HG02798 (cell line): ENCODE measurements at regions not wholly inside any gene's neighbourhood (a gene's known extent, or its start where the extent isn't known, plus 50 kb on each side); places are given as distances from the start of the nearest gene placed in this dataset.
"Not testable (repeated sequence)": the region's sequence is repeated elsewhere in the genome, so short reads cannot be mapped to it uniquely, and the experiment has no call there.

ENCODE experiments used
- ATAC-seq: cut with Tn5 transposase; IDR thresholded peaks from one replicate; pipeline ENCODE4 v1.9.1; 2021; ENCODE audit warnings: mild to moderate bottlenecking; ENCODE audit not compliant: unreplicated experiment, poor library complexity

DNA sequence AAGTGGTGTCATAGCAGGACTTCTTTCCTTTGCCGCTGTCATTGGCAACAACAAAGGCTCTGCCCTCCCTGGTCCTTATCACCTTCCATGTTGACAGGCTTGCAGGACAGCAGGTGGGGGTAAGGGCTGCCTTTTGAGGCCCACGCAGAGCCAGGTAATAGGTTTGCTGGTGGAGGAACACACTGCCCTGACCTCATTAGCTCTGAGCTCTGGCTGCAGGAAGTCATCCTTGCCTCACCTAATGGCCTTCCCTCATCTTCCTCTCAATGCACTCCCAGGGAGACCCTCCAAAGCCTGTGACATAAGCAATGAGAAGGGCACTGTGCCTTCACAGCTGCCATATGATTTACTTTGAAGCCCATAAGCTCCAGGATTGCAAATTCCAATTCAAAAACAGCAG is 1205.2 kb upstream of the AUTS2 start:
- no peak for ATAC-seq

DNA sequence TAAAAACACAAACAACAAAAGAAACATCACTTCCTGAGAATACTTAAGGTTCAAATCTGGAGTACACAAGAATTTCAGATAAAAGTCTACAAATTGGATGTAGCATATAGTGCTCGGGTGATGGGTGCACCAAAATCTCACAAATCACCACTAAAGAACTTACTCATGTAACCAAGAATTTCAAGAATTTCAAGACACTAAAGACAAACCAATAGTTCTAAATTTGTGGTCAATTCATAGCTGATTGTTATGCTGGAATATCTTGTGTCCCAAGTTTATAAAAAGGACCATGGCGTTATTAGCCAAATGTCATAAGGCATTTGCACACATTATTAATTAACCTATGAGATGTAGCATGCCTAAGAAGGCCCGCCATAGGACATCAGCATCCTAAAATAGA is 1204.1 kb upstream of the AUTS2 start:
- ATAC-seq: no peak

DNA sequence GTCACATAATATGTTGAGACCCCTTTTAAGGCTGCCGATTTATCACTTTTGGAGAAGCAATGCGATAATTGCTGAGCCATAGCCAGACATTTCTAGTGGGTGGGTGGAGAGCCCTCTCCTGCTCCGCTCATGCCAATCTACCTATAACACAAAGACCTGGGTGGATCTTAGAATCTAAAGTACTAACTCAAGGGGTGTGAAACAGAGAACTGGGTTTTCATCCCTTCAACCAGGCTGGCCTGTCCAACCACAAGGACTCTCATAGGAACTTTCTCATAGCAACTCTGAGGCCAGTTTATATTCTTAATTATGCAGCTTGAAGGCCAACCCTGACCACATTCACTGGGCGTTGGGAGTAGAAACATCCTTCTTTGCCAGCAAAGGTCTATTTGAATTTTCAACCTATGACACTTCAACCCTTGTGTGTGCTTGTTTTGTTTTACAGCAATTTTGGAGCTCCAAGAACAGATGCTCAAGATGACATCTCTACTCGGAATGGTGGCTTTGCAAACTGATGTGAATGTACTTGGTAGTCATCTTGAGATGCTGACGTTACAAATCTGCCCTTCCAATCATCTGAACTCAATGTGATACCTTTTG is 1198.2 kb upstream of the AUTS2 start:
- no peak for ATAC-seq

DNA sequence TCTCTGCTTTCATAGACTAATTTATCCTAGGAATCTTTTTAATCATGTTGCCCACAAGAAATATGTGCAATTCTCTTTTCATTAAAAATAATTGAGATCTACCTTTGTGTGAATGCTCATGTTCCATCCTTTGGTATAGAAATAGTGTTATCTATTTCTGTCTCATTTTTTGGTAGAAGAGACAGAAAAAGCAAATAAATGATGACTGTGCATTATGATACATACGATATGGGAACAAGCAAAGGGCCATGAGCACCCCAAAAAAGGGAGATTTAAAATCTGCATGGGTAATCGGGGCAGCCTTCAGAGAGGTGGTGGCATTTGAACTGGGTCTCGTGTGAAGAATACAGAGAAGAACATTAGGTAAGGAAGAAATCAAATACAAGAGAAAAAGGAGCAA is 1197.5 kb upstream of the AUTS2 start:
- no peak for ATAC-seq

DNA sequence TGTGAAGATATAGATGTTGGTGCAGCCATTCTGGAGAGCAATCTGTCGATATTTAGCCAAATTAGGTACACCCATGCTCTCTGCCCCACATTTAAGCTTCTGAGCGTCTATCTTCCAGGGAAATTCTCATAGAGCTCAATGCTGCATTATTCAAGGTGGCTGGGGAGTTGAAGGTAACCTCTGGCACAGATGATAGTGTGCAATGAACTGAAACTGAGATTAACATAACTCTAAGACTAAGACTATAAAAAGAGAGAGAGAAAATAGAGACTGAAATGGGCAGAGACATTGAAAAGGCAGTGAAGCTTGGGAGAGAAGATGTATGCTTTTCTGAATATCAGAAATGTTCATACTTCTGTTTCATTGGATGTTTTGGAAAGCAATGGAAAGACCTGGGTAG is 1197.0 kb upstream of the AUTS2 start:
- ATAC-seq: no peak

DNA sequence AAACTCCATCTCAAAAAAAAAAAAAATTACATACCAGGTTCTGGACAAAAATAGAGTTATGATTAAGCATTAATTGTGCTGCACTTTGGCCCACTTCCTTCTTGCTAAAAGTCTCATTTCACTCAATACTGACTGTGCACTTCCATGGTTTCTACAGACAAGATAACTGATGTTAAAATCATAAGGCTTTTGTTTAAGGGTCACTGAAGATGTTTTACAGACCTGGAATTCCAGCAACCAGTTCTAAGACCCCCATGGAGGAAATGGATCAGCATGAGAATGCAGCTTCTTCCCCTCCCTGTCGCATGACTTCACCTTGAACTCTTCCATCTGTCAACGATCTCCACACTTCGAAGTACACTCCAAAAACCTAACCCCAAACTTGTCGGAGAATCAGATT is 1191.8 kb upstream of the AUTS2 start:
- ATAC-seq: no peak

DNA sequence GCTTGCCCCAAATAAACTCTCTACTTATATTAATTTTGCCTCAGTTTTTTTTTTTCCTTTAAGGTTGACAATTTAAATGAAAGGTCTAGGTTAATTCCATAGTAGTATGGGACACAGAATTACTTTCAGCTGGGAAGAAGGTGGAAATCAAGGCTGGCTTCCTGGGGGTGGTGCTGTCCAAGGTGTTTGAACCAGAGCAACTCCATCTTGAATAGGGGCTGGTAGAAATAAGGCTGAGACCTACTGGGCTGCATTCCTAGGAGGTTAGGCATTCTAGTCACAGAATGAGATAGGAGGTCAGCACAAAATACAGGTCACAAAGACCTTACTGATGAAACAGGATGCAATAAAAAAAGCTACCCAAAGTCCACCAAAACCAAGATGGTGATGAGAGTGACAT is 1190.8 kb upstream of the AUTS2 start:
- no peak for ATAC-seq

DNA sequence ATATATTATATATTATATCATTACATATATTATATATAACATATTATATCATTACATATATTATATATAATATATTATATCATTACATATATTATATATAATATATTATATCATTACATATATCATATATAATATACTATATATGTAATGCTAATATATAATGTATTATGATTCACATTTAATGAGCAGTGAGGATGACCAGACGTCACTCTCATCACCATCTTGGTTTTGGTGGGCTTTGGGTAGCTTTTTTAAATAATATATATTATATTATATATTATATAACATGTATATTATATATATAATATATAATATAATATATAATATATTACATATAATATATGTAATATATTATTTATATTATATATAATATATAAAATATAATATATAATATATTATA is 1189.4 kb upstream of the AUTS2 start:
- no peak for ATAC-seq

DNA sequence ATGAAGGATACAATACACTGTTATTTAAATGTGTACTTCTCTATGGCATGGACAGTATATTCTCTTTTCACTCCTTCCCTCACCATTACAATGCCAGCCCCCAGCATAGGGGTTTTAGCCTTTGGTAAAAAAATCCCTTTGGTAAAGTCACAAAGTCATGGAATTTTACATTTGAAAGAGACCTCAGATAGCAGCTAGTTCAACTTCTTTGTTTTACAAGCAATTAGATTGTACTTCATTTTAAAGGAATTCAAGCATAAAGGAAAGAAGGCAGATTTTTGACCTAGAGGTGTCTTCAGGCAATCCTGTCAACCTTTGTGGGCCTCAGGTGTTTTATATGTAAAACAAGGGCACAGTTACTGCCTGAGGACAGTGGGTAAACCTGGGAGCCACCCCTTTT is 1188.4 kb upstream of the AUTS2 start:
- ATAC-seq: no peak

DNA sequence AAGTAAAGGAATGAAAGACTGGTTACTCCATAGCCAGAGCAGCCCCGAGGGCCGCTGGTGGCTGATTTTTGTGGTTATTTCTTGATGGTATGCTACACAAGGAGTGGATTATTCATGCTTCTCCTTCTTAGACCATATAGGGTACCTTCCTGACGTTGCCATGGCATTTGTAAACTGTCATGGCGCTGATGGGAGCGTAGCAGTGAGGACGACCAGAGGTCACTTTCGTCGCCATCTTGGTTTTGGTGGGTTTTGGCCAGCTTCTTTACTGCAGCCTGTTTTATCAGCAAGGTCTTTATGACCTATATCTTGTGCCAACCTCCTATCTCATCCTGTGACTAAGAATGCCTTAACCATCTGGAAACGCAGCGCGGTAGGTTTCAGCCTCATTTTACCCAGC is 1187.6 kb upstream of the AUTS2 start:
- not testable (repeated sequence) for ATAC-seq

DNA sequence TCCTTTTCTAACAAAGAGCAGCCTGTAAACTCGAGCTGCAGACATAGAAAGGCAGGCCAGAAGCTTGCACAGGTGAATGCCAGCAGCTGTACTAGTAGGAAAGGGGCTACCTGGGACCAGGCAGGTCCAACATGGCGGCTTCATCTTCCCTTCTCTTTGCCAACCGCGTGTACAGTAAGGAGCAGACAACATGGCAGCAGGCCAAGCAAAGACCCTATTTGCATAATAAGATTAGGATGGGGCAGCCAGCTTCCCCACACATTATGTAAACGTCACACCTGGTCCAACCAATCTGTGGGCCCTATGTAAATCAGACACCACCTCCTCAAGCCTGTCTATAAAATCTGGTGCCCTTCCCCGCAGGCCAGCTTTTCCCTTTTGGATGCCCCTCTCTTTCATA is 1186.5 kb upstream of the AUTS2 start:
- no peak for ATAC-seq

DNA sequence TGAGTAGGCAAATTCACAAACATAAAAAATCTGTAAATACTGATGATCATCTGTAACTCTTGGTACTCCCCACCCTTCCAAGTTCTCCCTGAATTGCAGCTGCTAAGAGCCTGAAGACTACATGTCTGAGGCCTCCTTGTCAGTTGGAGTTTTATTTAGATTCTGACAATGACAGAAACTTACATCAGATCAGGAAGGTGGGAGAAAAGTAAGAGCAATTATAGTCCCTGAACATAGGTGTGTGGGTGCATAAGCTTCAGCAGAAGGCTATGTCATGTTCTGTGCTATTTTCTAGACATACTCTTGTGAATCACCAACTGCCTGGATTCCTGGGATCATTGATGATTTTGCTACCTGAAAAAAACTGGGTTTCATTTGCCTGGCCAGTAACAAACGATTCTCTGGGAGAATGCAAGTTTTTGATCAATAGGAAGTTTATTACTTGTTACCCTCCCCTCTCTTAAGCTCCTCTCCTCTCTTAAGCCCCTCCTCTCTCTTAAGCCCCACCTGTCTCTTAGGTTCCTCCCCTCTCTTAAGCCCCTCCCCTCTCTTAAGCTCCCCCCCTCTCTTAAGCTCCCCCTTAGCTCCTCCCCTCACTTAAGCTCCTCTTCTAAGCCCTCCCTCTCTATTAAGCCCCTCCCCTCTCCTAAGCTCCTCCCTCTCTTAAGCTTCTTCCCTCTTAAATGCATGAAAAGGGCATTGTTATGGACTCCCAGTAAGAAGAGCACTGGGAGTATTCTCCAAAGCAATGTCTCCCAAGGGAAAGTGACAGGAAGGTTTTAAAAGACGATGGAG is 1183.4 kb upstream of the AUTS2 start:
- no peak for ATAC-seq

DNA sequence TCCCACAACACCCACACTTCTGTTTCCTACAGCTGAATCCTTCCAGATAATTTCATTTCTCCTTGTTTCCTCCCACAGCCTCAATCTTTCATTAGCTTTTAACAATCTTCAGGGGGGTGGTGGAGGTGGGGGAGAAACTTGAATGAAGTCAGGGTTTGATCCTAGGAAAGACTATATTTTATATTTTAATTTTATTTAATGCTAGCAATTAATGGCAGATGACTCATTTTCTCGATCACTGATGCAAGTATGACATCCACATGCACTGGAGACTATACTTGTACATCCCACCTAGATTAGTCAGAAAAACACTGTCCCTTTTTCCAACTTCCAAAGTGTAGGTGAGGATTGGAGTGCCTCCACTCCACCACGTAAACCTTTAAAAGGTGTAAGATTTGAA is 1181.3 kb upstream of the AUTS2 start:
- ATAC-seq: no peak

DNA sequence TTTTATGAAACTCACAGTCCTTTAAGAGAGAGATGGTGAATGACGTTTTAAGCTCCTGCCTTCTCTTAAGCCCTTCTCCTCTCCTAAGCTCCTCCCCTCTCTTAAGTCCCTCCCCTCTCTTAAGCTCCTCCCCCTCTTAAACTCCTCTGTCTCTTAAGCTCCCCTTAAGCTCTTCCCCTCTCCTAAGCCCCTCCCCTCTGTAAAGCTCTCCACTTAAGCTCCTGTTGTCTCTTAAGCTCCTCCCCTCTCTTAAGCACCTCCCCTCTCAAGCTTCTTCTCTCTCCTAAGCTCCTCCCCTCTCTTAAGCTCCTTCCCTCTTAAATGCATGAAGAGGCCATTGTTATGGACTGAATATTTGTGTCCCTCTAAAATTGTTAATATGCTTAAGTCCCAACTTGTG is 1180.6 kb upstream of the AUTS2 start:
- ATAC-seq: no peak

DNA sequence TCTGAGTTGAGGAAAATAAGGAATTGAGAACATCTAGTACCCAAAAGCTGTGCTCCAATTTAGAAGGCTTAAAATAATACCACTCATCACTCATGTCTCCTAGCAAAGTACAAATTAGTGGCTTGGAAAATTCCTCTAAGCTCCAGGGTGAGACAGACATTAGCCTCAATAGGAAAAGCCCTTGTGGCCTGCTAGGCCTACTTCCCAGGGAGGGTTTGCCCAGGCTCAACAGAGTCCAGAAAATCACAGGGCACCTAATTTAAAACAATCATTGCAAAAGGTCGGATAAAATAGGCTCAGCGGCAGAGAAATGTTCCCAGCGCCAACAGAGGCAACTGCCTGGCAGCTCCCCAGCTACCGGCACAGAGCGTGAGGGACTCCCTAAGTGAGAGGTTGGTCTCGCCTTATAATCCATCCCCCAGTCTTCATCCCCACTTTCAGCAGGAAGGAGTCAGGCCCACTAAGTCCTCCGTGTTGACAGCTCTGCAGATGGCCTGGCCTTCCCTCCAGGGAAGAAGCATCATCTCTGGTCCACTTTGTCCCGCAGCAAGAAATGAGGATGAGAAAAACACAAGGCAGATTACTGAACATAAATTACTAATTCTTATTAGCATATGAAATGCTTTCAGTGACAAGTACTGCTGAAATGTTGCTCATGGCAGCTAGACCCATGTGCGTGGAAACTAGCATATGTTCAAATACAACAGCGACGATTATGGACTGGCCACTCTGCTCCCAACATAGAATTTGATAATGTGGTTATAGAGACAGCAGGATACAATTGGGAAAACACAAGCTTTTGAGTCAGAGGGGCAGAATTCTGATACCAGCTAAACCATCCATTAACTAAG is 1177.7 kb upstream of the AUTS2 start:
- ATAC-seq: no peak

DNA sequence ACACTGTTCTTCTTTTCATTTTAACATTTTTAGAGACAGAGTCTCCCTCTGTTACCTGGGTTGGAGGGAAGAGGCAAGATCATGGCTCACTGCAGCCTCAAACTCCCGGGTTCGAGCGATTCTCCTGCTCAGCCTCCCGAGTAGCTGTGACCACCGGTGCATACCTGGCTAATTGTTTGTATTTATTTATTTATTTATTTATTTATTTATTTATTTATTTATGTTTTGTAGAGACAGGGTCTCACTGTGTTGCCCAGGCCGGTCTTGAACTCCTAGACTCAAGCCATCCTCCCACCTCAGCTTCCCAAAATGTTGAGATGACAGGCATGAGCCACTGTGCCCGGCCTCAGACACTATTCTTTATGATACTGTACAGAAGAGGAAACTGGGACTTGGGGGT is 1176.6 kb upstream of the AUTS2 start:
- no peak for ATAC-seq

DNA sequence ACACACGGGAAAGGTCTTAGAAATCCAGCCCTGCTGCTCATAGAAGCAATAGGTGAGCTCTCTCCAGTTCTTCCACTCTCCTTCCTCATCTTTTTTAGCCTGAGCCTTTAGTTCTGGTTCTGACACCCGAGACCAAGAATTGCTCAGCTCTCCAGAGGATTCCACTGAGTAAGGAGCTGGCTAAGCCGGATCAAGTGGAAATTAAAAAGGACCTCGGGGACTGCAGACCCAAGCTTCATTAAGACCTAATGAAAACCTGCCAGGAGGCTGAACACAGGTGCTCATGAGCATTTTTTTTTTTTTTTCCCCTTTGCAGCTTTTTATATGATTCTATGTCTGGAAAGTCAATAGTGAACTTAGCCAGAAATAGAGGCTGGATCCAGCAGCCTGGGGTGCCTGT is 1176.0 kb upstream of the AUTS2 start:
- ATAC-seq: no peak

DNA sequence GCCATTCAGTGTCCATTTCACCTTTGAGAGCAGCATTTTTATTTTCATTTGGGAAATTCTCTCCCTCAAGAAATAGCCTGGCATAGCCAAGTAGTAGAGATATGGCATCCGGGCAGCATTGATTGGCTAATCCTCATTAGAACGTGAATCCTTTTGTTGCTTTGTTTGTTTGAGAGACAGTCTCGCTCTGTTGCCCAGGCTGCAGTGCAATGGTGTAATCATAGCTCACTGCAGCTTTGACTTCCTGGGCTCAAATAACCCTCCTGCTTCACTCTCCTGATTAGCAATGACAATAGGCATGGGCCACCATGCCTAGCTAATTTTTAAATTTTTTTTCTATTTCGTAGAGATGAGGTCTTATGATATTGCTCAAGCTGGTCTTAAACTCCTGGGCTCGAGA is 1174.9 kb upstream of the AUTS2 start:
- no peak for ATAC-seq

DNA sequence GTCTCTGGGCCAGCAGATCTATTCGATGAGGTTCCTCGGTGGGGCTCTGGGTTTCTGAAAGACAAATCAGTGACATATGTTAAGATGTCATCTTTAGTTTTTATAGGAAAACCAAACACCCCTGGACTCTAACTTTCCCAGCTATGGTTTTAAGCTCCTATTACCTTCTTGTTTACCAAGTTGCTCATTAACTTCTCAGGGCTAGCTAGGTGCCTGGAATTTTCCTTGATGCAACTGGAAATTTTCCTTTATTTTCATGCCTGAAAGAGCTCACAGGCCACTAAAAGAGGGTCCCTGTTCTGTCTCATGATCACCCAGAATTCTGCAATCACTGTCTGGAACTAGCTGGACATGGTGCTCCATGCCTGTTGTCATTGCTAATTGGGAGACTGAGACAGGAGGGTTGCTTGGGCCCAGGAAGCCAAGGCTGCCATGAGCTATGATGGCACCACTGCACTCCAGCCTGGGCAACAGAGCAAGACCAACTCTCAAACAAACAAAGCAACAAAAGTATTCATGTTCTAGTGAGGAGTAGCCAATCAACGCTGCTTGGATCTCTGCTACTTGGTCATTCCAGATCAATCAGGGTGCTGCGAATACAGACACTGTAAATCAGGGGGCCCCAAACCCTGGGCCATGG is 1173.5 kb upstream of the AUTS2 start:
- no peak for ATAC-seq

DNA sequence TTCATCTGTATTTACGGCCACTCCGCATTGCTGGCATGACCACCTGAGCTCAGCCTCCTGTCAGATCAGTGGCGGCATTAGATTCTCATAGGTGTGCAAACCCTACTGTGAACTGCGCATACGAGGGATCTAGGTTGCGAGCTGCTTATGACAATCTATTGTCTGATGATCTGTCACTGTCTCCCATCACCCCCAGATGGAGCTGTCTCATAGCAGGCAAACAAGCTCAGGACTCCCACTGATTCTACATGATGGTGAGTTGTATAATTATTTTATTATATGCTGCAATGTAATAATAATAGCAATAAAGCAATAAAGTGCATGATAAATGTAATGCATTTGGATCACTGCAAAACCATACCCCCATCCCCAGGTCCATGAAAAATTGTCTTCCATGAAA is 1172.9 kb upstream of the AUTS2 start:
- no peak for ATAC-seq
